SK-MEL-5 (cell line): ENCODE measurements at regions not wholly inside any gene's neighbourhood (a gene's known extent, or its start where the extent isn't known, plus 50 kb on each side); places are given as distances from the start of the nearest gene placed in this dataset.

Experiments
- DNase-seq: peaks from one replicate; pipeline ENCODE4 v3.0.0-alpha.2; 2016; ENCODE audit warnings: low read depth, low spot score
- in situ Hi-C: cut with HindIII; loops from 2 replicates; pipeline ENCODE4 v1.10.0; 2016; ENCODE audit warnings: low sequenced_read_pairs, high pct_unique_total_duplicates, low pct_unique_long_range_greater_than_20kb

DNA sequence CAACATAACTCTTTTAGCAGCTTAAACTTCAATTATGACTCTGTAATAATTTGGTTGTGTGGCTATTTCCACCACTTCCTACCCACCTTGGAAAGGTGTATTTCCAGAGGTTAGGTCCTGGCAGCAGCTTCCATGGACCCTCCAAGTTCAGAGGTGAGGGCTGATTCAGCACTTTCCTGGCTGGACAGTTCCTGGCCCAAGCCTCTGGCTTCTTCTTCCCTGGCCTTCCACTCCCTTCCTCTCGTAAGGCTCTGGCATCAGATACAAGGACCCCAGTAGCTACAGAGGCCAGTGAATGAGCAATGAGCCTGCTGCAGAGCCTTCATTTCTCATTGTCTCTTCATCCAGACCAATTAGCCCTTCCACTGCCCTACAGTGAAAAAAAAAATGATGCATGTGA is 98.1 kb upstream of the KIRREL3 start:
- in situ Hi-C loops, result no loop called here
- DNase-seq, result no peak

DNA sequence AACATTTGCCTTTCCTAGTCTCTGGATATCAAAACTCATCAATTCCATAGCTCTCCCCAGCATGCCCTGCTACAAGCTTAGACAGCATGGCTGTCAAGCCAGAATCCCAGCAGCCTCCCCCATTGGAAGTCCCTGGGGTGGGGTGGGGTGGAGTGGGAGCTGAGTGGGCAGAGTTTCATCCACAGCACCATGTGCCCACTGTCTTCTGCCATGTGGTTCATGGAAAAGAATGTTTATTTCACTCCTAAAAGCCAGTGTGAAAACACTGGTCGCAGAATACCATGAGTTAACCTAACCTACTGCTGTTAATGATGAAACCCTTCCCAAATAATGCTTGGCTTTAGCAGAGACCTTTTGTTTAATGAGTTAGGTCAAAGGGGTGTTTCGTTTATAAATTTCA is 80.2 kb upstream of the KIRREL3 start:
- DNase-seq, result no peak
- in situ Hi-C loops, result no loop called here

DNA sequence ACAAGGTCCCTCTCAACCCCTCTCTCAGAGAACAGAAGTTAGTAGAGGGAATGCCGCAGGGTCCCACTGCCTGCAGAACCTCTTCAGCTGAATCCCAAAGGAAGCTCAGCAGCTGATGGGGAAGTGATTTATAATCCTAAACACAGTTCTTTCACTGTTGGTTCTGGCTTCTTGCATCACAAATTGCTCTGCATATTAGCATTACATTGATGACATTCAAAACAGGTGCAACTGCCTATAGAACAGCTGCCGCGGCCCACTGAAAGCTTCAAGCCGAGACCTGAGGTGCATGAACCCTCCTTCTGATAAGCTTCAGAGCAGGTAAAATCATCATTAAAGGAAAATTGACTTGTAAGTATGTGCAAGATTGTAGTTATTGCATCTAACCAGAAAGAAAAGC is 75.2 kb upstream of the KIRREL3 start:
- DNase-seq, result no peak
- in situ Hi-C loops, result no loop called here

DNA sequence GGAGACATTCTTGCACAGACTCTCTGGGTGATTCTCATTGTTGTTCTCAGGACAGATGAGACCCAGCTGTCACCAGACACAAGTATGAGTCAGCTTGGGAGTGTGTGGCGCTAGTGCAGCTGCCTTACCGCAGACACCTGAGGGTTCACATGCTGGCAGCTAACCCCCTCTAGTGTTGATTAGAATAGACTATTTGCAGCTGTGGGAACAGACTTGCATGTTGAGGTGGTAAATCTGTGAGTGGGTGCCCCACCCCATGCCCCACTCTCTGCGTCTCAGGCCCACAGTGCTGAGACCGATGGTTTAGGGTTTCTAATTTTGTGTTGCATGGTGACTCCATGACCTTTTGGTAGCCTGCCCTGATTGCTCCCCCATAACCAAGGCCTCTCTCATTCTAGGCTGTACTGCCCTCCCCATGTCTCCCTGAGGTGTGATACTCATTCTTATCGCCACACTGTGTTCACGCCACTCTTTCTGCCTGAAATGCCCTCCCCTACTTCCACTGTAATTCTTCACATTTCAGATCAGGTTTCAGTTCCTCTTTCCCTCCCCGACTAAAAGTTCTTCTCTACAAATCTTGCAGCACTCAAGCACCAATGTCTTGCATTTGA is 73.7 kb upstream of the KIRREL3 start:
- peak; percentile 37 for DNase-seq
- in situ Hi-C loops, result no loop called here

DNA sequence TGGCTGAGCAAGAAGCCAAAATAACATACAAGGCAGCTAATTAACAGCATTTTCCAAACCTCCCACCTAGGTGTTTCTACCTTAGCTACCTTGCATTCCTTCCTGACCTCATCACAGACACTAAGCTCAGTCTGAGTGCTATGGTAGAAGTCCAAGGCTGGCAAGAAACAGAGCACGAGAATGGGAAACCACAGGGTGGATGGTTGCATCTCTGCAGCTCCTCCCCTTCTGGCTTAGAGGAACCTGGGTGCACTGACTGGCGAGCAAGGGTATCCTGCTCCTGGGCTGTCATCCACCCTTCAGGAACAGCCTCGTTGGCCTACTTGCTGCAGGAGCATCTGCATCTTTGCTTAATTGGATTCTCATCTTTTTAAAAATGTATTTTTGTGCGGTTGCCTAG is 73.1 kb upstream of the KIRREL3 start:
- in situ Hi-C loops, result no loop called here

DNA sequence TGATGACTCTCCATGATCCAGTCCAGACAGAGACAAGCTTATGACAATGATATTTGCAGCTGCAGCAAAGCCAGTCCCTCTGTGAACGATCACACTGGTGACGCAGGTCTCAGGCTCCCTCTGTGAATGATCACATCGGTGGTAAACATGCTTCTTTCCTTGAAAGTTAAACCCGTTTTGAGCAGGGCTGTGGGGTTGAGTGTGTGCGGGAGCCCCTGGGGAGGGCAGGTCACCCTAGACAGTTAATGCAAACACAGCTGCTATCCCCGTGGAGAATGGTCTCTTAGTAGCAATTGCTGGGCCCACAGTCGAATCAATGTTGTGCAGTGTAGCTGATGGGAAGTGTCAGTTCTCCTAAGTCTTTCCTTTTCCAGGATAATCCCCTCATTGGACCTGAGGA is 71.0 kb upstream of the KIRREL3 start:
- DNase-seq, result no peak

More for the DNA sequence above, 73.1 kb upstream of the KIRREL3 start:
- DNase-seq, result no peak

DNA sequence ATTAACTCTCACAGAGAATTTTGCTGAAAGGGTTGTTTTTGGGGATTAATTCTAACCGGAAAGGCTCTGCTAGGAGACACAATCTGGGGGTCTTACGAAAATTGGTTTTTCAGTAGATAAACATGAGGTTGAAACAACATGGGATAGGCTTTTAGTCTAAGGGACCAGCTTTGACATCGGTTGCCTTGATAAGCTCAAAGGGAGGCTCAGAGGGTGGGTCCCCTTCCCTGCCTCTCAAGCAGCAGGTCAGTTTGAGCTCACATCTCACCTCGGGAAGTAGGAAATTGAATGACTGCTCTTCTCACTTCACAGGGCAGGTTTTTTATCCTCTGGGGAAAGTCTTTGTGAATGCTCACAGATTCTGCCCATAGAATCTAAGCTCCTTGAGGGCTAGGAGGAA is 70.2 kb upstream of the KIRREL3 start:
- in situ Hi-C loops, result no loop called here
- DNase-seq, result no peak

More for the DNA sequence above, 71.0 kb upstream of the KIRREL3 start:
- in situ Hi-C loops, result no loop called here

DNA sequence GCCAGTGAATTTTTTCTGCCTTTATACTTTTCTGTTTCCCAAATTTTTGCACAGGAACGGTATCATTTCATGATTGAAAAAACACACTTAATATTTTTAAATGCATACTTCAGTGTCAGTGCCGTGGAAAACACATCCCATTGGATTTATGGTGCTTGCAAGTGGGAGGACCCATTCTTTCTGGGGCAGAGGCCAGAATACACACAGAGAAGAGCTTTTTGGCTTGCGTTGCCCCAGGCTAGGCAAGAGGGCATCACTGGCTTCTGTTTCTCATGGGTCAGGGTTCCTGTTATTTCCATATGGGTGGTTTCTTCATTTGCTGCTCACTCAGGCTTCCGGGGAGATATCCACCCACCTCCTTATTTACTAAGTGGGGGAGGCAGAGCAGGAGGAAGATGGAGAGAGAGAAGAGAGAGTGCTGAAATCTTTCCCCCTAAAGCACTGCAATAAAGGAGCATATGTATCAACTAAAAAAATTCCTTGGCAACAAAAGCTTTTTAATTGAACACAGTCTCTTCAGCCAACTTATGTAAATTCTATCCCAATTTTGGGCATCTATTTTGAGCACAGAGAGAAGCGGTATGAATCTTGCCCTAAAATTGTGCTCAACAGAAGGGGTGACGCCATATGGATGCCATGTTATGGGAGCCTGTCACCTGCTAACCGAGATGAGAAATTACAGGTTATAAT is 66.0 kb upstream of the KIRREL3 start:
- DNase-seq, result no peak
- in situ Hi-C loops, result no loop called here

DNA sequence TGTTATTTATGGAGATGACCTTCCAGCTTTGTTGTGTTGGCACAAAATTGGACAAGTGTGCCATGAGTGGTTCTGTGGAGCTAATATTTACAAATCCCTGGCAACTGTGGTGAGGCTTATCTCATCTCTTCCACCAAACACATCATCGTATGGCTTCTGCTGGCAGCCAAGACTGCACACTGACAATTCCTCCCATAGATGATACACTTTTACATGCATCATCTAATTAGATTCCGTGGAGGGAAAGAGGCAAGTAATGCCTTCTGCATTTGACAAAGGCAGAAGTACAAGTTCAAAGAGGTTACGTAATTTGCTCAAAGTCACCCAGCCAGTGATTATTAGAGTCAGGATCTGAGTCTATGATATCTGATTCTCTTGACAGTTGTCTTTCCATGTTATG is 62.7 kb upstream of the KIRREL3 start:
- DNase-seq, result no peak
- in situ Hi-C loops, result no loop called here

DNA sequence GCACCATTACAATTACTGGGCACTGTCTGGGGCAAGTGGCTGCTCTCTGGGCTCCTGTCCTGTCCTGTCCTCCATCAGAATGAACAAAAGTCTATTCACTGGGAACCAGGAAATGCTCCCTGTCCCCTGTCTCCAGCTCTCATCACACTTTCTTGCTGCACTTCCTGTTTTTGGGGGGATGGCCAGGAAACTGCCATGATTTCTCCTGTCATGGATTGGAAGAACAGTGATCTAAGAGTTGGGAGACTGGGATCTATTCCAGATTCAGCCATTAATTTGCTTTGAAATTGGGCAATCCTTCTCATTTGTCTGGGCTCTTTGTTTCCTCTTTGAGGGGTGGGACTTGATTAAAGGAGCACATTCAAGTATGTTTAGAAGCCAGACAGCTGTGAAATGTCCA is 61.4 kb upstream of the KIRREL3 start:
- in situ Hi-C loops, result no loop called here
- no peak for DNase-seq

DNA sequence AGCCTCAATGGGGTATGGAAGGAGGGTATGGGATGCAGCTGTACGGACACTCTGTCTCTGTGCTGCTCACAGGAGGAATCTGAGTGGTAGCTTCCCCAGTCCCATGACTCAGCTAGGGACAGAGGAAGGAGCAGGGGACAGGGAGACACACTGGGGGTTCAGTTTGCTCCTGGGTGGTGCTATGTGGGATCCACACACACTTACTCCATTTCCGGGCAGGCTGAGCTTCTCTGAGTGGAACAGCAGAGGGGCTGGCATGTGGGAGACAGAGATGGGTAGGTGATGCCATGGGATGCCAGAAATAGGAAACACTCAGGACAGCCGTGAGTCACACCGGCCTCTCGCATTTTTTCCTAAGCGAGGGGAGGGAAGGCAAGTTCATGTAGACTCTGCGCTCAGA is 59.2 kb upstream of the KIRREL3 start:
- in situ Hi-C loops, result no loop called here
- no peak for DNase-seq

DNA sequence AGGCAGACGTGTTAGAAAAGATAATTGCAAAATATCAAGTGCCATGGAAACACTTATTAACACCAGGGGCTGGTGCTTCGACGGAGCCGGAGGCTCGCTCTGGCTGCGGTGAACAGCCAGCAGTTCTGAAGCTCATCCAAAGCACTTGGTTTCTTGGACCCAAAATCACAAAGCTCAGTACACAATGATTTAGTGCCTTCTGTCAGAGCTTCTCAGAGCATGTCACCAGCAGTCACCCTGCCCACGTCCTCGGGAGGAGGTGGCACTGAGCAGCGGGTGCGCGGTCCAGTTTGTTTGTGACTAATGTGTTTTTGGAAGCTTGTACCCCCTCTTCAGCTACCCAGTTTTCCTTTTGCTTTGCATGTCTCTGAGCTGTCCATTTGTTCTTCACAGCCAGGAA is 58.7 kb upstream of the KIRREL3 start:
- DNase-seq, result no peak
- in situ Hi-C loops, result no loop called here

DNA sequence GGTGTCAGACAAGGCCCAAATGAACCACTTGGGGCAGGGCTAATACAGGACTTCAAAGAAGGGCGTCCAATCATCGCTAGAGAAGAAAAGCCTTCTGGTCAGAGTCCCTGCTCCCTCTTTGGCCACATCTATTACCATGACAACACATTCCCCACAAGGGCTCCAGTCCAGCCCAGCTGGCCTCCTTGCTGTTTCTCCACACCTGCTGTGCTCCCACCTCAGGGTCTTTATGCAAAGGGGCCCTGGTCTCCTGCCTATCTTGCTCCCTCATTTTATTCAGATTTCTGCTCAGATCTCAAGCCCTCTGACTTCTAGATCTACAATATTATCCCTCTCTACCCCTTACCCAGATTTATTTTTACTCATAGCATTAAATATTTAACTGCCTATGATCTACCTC is 58.0 kb upstream of the KIRREL3 start:
- no peak for DNase-seq
- in situ Hi-C loops, result no loop called here

DNA sequence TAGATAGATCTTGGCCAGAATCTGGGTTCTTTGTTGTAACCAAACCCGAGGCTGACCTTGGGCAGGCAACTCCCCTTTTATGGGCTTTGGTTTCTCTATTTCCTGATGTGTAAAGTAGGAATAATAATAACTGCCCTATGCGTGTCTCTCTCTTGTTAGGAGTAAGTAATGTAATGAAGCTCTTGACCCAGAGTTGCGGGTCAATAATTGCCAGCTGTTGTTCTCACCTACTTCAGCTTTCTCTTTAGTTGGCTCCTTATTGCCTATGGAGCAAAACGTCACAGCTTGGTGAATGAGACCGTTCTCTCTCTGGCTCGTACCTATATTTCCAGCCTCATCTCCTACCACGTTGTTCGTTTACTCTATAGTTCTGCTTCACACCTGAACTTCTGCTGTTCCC is 56.6 kb upstream of the KIRREL3 start:
- DNase-seq, result no peak
- in situ Hi-C loops, result no loop called here

DNA sequence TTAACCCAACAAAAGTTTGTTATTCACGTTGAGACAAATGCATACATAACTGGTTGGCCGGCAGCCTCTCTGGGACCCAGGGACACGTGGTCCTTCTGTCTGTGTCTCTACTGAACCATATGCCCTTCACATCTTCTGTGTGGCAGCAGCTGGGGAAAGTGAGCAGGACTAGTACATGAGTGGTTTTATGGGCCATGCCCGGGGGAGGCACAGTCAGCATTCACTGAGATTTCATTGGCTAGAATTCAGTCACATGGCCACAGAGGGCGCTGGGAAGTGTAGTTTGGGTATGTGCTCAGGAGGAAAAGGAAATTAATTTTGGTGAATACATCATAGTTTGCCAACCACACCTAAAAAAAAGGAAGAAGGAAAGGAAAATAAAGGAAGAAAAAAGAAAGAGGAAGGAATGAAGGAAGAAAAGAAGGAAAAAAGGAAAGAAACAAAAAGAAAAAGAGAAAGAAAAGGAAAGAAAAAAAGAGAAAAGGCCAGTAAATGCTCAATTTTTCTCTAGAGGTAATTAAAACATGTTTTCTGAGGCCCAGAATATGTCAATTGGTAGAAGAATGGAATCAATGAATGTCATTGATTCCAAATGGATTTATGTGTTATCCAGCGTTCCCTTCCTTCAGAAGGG is 55.9 kb upstream of the KIRREL3 start:
- in situ Hi-C loops, result no loop called here
- peak; percentile 16 for DNase-seq

DNA sequence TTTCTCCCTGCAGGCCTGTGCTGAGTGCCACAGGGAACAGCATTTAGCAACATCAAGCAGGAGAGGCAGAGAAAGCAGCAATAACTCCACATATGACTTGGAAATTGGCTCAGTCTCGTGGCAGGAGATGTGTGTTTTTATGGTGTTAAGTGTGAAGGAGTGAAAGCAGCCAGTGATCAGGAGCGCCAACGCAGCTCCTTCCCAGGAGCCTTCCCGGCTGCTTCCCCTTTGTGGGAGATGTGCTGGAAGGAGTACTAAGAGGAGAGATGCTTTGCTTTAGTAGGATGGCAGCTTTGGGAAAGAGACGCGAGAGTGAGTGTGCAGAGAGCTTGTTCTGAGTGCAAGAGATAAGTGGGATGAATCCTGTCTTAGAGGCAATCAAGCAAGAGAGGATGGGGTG is 54.7 kb upstream of the KIRREL3 start:
- no peak for DNase-seq
- in situ Hi-C loops, result no loop called here

DNA sequence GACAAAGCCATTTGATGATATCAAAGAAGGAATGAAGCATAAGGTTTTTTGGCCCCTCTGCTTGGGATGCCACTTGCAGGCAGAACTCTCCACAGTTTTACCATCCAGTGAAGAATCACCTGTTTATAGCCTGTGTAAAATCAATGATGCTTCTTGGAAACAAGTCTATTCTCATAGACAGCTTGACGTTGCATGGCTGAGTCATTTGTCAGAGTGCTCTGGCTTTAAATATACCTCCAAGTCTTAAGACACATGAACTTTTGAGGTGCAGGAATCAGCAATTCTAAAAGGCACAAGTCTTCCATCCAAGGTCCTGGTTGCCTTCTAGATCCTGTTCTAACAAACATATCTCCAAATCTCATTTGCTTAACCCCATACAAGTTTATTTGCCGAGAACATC is 53.6 kb upstream of the KIRREL3 start:
- in situ Hi-C loops, result no loop called here
- no peak for DNase-seq

DNA sequence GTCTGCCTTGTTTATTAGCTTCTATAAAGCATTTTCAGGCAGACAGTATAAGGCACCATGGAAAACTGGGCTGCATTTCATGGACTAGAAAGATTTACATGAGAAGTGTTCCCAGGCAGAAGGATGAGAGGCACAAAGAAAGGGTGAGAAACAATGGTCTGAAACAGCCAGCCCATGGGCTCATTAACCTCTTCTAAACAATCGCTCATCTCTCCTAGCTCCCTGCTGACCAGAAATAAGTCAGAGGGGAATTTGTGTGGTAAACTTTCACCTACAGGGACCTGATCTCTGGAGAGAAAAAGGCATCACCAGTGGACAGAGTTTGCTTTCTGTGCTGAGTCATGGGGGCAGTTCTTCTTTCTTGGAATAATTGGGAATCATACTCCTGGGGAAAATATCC is 51.8 kb upstream of the KIRREL3 start:
- in situ Hi-C loops, result no loop called here
- no peak for DNase-seq
